COLO668 (cell line): ENCODE measurements at regions not wholly inside any gene's neighbourhood (a gene's known extent, or its start where the extent isn't known, plus 50 kb on each side); places are given as distances from the start of the nearest gene placed in this dataset.

Experiments used
- DNase-seq: peaks from one replicate; lab custom pipeline; 2025; ENCODE audit not compliant: unreplicated experiment; lab: John Stamatoyannopoulos, UW

GRCh38 chr2:156165742-156166141, 166.8 kb downstream of the NR4A2 start:
- no peak for DNase-seq

GRCh38 chr2:156164091-156164720, 168.3 kb downstream of the NR4A2 start:
- DNase-seq, result no peak

GRCh38 chr2:156158808-156159207, 173.7 kb downstream of the NR4A2 start:
- no peak for DNase-seq

- DNase-seq, result no peak
These were observed 174.9 kb downstream of the NR4A2 start for GRCh38 chr2:156157670-156158069.

- no peak for DNase-seq
These were observed 175.9 kb downstream of the NR4A2 start for GRCh38 chr2:156156580-156156979.

- no peak for DNase-seq
These were observed 177.2 kb downstream of the NR4A2 start for GRCh38 chr2:156155319-156155718.

- no peak for DNase-seq
These were observed 181.2 kb downstream of the NR4A2 start for GRCh38 chr2:156151351-156151750.

GRCh38 chr2:156147594-156148330, 184.8 kb downstream of the NR4A2 start:
- no peak for DNase-seq

GRCh38 chr2:156145976-156146375, 186.5 kb downstream of the NR4A2 start:
- no peak for DNase-seq

- no peak for DNase-seq
These were observed 187.1 kb downstream of the NR4A2 start for GRCh38 chr2:156145469-156145868.

GRCh38 chr2:156136566-156136965, 196.0 kb downstream of the NR4A2 start:
- DNase-seq, result no peak

- no peak for DNase-seq
These were observed 197.6 kb downstream of the NR4A2 start for GRCh38 chr2:156134887-156135286.

- no peak for DNase-seq
These were observed 199.6 kb downstream of the NR4A2 start for GRCh38 chr2:156132941-156133340.

- no peak for DNase-seq
These were observed 200.4 kb downstream of the NR4A2 start for GRCh38 chr2:156132130-156132529.

GRCh38 chr2:156129227-156129626, 203.3 kb downstream of the NR4A2 start:
- no peak for DNase-seq

- DNase-seq, result no peak
These were observed 207.5 kb downstream of the NR4A2 start for GRCh38 chr2:156125018-156125417.

- DNase-seq, result no peak
These were observed 208.1 kb downstream of the NR4A2 start for GRCh38 chr2:156124458-156124857.

GRCh38 chr2:156118753-156119416, 213.6 kb downstream of the NR4A2 start:
- no peak for DNase-seq

GRCh38 chr2:156116113-156116512, 216.4 kb downstream of the NR4A2 start:
- DNase-seq, result no peak

- DNase-seq, result no peak
These were observed 217.2 kb downstream of the NR4A2 start for GRCh38 chr2:156115338-156115737.

GRCh38 chr2:156112323-156112722, 220.2 kb downstream of the NR4A2 start:
- DNase-seq, result no peak

GRCh38 chr2:156110890-156111289, 221.6 kb downstream of the NR4A2 start:
- DNase-seq, result no peak
